SK-N-MC (cell line): ENCODE measurements at regions not wholly inside any gene's neighbourhood (a gene's known extent, or its start where the extent isn't known, plus 50 kb on each side); places are given as distances from the start of the nearest gene placed in this dataset.

Source experiments
- EZH2 ChIP-seq: fragments of 200-600 bp; sonication (generic); IDR thresholded peaks from one replicate; pipeline ENCODE4 v1.6.1; 2017; ENCODE audit warnings: antibody characterized with exemption
- POLR2AphosphoS5 ChIP-seq: IDR thresholded peaks from 2 replicates; pipeline ENCODE4 v1.6.1; 2012; ENCODE audit warnings: mild to moderate bottlenecking, low read depth, low read length, borderline replicate concordance

DNA sequence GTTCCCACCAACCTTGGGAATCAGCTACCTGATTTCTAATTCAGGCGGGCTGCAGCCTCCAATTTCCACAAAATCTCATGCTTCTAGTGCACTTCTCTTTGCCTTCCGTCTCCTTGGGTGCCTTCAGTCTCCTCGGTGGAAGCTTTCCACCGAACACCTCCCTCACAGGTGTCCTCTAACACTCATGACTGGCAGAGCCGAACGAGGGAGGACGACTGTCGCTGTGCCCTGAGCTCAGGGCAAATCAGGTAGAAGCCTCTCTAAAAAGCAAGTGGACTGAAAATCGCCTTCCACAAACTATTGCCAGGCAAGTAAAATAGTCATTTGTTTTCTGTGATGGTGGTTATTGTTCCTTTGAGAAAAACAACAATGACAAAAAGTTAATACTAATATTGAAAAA lies 176.1 kb upstream of the PPARGC1A start:
- TF ChIP-seq EZH2 (no peak), POLR2AphosphoS5 (no peak)
